A673 (cell line): ENCODE measurements at regions not wholly inside any gene's neighbourhood (a gene's known extent, or its start where the extent isn't known, plus 50 kb on each side); places are given as distances from the start of the nearest gene placed in this dataset.

Source experiments
- BruUV-seq: library from RNA; stranded (reverse); fragments of 400-500 nt; replicated peaks from 2 replicates; lab custom pipeline; 2021; lab: Mats Ljungman, UMichigan
- CTCF ChIA-PET: fragments of 300-600 bp; sonication (Branson Sonifier 250); formaldehyde crosslinking; loops from one replicate; lab custom pipeline; 2022; ENCODE audit warnings: antibody characterized with exemption; lab: Charles Lee
- POLR2A ChIA-PET: fragments of 300-600 bp; sonication (Branson Sonifier 250); formaldehyde crosslinking; loops from one replicate; lab custom pipeline; 2022; ENCODE audit warnings: antibody characterized with exemption; ENCODE audit not compliant: low non-redundant PET; lab: Charles Lee
- DNase-seq: peaks from one replicate; pipeline ENCODE4 v3.0.0-alpha.2; 2015; ENCODE audit warnings: low spot score
- H3K27ac ChIP-seq: fragments of 200-600 bp; sonication (generic); 2 replicates; pipeline ENCODE4 v1.5.1; 2016; ENCODE audit warnings: mixed run types, low read depth, mild to moderate bottlenecking, mixed read lengths, antibody characterized with exemption, low read length; ENCODE audit not compliant: poor library complexity, severe bottlenecking
- H3K27me3 ChIP-seq: fragments of 200-600 bp; sonication (generic); replicated peaks from 2 replicates; pipeline ENCODE4 v1.6.1; 2017; ENCODE audit warnings: mixed run types, low read depth, mild to moderate bottlenecking, mixed read lengths, antibody characterized with exemption, low read length; ENCODE audit not compliant: insufficient read depth, poor library complexity
- H3K36me3 ChIP-seq: fragments of 200-600 bp; sonication (generic); 2 replicates; pipeline ENCODE4 v1.6.1; 2016; ENCODE audit warnings: mixed run types, mild to moderate bottlenecking, mixed read lengths, antibody characterized with exemption, low read length; ENCODE audit not compliant: insufficient read depth, poor library complexity, severe bottlenecking
- H3K4me1 ChIP-seq: fragments of 200-600 bp; sonication (generic); 2 replicates; pipeline ENCODE4 v1.6.1; 2017; ENCODE audit warnings: mixed run types, mild to moderate bottlenecking, mixed read lengths, antibody characterized with exemption, low read length; ENCODE audit not compliant: insufficient read depth, poor library complexity, severe bottlenecking
- H3K4me3 ChIP-seq: fragments of 200-600 bp; sonication (generic); 2 replicates; pipeline ENCODE4 v1.5.1; 2016; ENCODE audit warnings: low read depth, mixed run types, mild to moderate bottlenecking, mixed read lengths, low read length; ENCODE audit not compliant: poor library complexity, severe bottlenecking
- H3K9me3 ChIP-seq: fragments of 200-600 bp; sonication (generic); 2 replicates; pipeline ENCODE4 v1.6.1; 2016; ENCODE audit warnings: mixed run types, low read depth, mild to moderate bottlenecking, mixed read lengths, antibody characterized with exemption, low read length; ENCODE audit not compliant: poor library complexity, severe bottlenecking
- CTCF ChIP-seq: fragments of 300-800, 200-600 bp; sonication (generic); conservative IDR thresholded peaks from 2 replicates; pipeline ENCODE4 v1.5.1; 2017; ENCODE audit warnings: low read depth, mild to moderate bottlenecking, antibody characterized with exemption, low read length, moderate library complexity, mixed read lengths
- EZH2 ChIP-seq: fragments of 200-600 bp; sonication (generic); IDR thresholded peaks from 2 replicates; pipeline ENCODE4 v1.6.1; 2017; ENCODE audit warnings: borderline replicate concordance, low read depth, mild to moderate bottlenecking, mixed read lengths, antibody characterized with exemption, low read length; ENCODE audit not compliant: poor library complexity, severe bottlenecking
- intact Hi-C: fragments of 100-400 bp; cut with micrococcal nuclease; formaldehyde crosslinking; loops from one replicate; pipeline ENCODE4 v1.10.0; 2022; ENCODE audit not compliant: unreplicated experiment

- POLR2A ChIA-PET, result no interaction called here
These were observed 117.7 kb upstream of the TP63 start for GRCh38 chr3:189513281-189514117.

DNA sequence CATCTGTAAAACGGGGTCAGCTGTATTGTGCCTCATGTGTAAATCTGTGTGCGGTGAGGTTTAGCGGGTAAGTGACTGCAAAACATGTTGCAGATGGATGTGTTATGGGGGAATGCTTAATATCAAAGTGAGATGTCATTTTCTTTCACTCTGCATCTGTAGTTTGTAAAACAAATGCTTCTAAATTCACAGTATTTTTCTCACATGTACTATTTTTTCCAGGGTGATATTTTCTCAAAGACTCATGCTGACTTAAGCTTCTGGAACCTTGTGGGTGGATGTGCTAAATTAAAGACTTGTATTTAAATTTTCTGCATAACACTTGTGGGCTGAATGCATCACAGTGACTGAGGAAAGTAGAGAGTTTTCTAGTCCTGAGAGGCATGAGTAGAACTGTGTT lies 115.2 kb upstream of the TP63 start:
- DNase-seq, result no peak
- BruUV-seq, result no TSS peak
- no peaks in the 10 kb centered on the region for H3K27me3 ChIP-seq
- H3K4me3 ChIP-seq, result no peak overlapping the region
- TF ChIP-seq EZH2, result no peak
- no peak for TF ChIP-seq CTCF
- H3K9me3 ChIP-seq, result peaks cover 11% of the 10 kb centered on the region
- ChIA-PET POLR2A (no interaction called here), CTCF (no interaction called here)
- H3K27ac ChIP-seq, result no peak overlapping the region
- no peaks in the 10 kb centered on the region for H3K36me3 ChIP-seq
- H3K4me1 ChIP-seq, result no peaks in the 10 kb centered on the region
- intact Hi-C loops, result no loop called here

More at GRCh38 chr3:189513281-189514117, 117.7 kb upstream of the TP63 start:
- Histone ChIP-seq H3K4me1 (peaks cover 6% of the 10 kb centered on the region), H3K9me3 (peaks cover 6% of the 10 kb centered on the region), H3K36me3 (no peaks in the 10 kb centered on the region), H3K4me3 (no peak overlapping the region), H3K27me3 (no peaks in the 10 kb centered on the region), H3K27ac (no peak overlapping the region)
- intact Hi-C loops, result no loop called here
- no peak for DNase-seq
- TF ChIP-seq CTCF, result no peak
- TF ChIP-seq EZH2, result no peak
- CTCF ChIA-PET, result no interaction called here
- BruUV-seq, result no TSS peak

DNA sequence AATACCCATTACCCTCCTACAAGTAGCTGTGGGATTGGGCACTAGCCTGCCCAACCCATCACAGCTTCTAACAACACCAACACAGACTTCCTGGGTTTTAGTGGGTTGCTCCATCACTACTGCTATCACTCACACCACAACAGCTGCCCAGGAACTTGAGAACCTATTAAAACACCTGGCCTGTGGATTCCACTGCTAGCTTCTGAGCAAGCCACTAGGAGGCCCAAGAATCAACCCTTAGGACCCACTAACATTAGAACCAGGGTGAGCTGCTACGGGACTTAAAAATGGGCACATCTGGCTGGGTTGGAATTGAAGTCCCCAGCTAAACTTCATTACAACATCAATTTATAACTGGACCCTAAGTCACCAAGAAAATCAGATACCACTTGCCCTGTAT lies 113.2 kb upstream of the TP63 start:
- Histone ChIP-seq H3K36me3 (no peaks in the 10 kb centered on the region), H3K27me3 (no peaks in the 10 kb centered on the region), H3K9me3 (peaks cover 11% of the 10 kb centered on the region), H3K4me3 (no peak overlapping the region), H3K4me1 (no peaks in the 10 kb centered on the region), H3K27ac (no peak overlapping the region)
- POLR2A ChIA-PET, result interaction anchor here (0.7 kb wide), 1 partner anchor 92 kb away, joined by 3 read pairs; no protein-coding TSS in a partner anchor
- CTCF ChIA-PET, result no interaction called here
- TF ChIP-seq CTCF, result no peak
- intact Hi-C loops, result no loop called here
- no TSS peak for BruUV-seq
- DNase-seq, result no peak
